ENCODE measurements at regions not wholly inside any gene's neighbourhood (a gene's known extent, or its start where the extent isn't known, plus 50 kb on each side); places are given as distances from the start of the nearest gene placed in this dataset.

- no peak for DNase-seq
Observed at GRCh38 chr1:175894581-175894980, 151.2 kb upstream of the TNR start.

- no peak for DNase-seq
Observed at GRCh38 chr1:175893192-175893591, 149.8 kb upstream of the TNR start.

- no peak for DNase-seq
Observed at GRCh38 chr1:175892686-175893085, 149.3 kb upstream of the TNR start.

- DNase-seq = no peak
Observed at GRCh38 chr1:175891783-175892309, 148.5 kb upstream of the TNR start.

GRCh38 chr1:175890958-175891357 lies 147.6 kb upstream of the TNR start:
- no peak for DNase-seq

- DNase-seq = no peak
Observed at GRCh38 chr1:175889848-175890247, 146.5 kb upstream of the TNR start.

- DNase-seq = no peak
Observed at GRCh38 chr1:175888996-175889395, 145.6 kb upstream of the TNR start.

GRCh38 chr1:175887981-175888428 lies 144.6 kb upstream of the TNR start:
- DNase-seq = peak; percentile 2

GRCh38 chr1:175887521-175887920 lies 144.1 kb upstream of the TNR start:
- no peak for DNase-seq

GRCh38 chr1:175885326-175885725 lies 141.9 kb upstream of the TNR start:
- DNase-seq = no peak

- no peak for DNase-seq
Observed at GRCh38 chr1:175884369-175884768, 141.0 kb upstream of the TNR start.

- DNase-seq = no peak
Observed at GRCh38 chr1:175882192-175882591, 138.8 kb upstream of the TNR start.

- no peak for DNase-seq
Observed at GRCh38 chr1:175881246-175881976, 138.0 kb upstream of the TNR start.

GRCh38 chr1:175878775-175879174 lies 135.4 kb upstream of the TNR start:
- DNase-seq = no peak

GRCh38 chr1:175877939-175878737 lies 134.7 kb upstream of the TNR start:
- DNase-seq = no peak

- DNase-seq = no peak
Observed at GRCh38 chr1:175875556-175875955, 132.2 kb upstream of the TNR start.

- DNase-seq = no peak
Observed at GRCh38 chr1:175874081-175874480, 130.7 kb upstream of the TNR start.

GRCh38 chr1:175873290-175873935 lies 130.0 kb upstream of the TNR start:
- DNase-seq = no peak

GRCh38 chr1:175872588-175872987 lies 129.2 kb upstream of the TNR start:
- no peak for DNase-seq

GRCh38 chr1:175871647-175872046 lies 128.3 kb upstream of the TNR start:
- no peak for DNase-seq

- DNase-seq = no peak
Observed at GRCh38 chr1:175870217-175870616, 126.8 kb upstream of the TNR start.

GRCh38 chr1:175866776-175867175 lies 123.4 kb upstream of the TNR start:
- no peak for DNase-seq

GRCh38 chr1:175865041-175865766 lies 121.8 kb upstream of the TNR start:
- no peak for DNase-seq
